Endothelial cell of umbilical vein (primary cell): ENCODE measurements at regions not wholly inside any gene's neighbourhood (a gene's known extent, or its start where the extent isn't known, plus 50 kb on each side); places are given as distances from the start of the nearest gene placed in this dataset.

Experiments
- BruUV-seq: library from RNA; stranded (reverse); fragments of 400-500 nt; replicated peaks from 2 replicates; lab custom pipeline; 2021; lab: Mats Ljungman, UMichigan
- CTCF ChIA-PET: fragments of 300-600, 350-600 bp; sonication (Branson Sonifier 250); formaldehyde crosslinking; loops from one replicate; lab custom pipeline; 2021; ENCODE audit warnings: antibody characterized with exemption, inconsistent platforms; lab: Charles Lee
- POLR2A ChIA-PET: fragments of 300-600, 350-600 bp; sonication (Branson Sonifier 250); formaldehyde crosslinking; loops from one replicate; lab custom pipeline; 2021; ENCODE audit warnings: antibody characterized with exemption, inconsistent platforms; lab: Charles Lee
- DNase-seq: peaks from one replicate; pipeline ENCODE4 v3.0.0-alpha.2; 2011; ENCODE audit warnings: low read depth, low spot score
- FAIRE-seq: peaks from 2 replicates; lab custom pipeline; 2011; peaks lifted over from hg19 to GRCh38; lab: Jason Lieb, UNC
- H2AFZ ChIP-seq: 2 replicates; pipeline ENCODE4 v1.6.0; 2012; ENCODE audit warnings: low read depth, low read length, control low read depth, inconsistent platforms
- H3K27ac ChIP-seq: 2 replicates; pipeline ENCODE4 v1.5.1; 2011; ENCODE audit warnings: low read depth, mild to moderate bottlenecking, control low read depth, low read length, moderate library complexity; ENCODE audit not compliant: insufficient read depth
- H3K27me3 ChIP-seq, 2 experiments: 2 replicates each; pipeline versions ENCODE4 v1.6.0 to v1.6.1; 2011; ENCODE audit warnings: low read length in 2 of 2, mixed read lengths in 1 of 2; ENCODE audit not compliant: control insufficient read depth in 2 of 2, insufficient read depth in 2 of 2
- H3K36me3 ChIP-seq, 2 experiments: 2 replicates in 1 of 2; 3 replicates in 1 of 2; pipeline ENCODE4 v1.5.1; 2011; ENCODE audit warnings: low read length in 2 of 2, mild to moderate bottlenecking in 1 of 2, moderate library complexity in 1 of 2; ENCODE audit not compliant: control insufficient read depth in 2 of 2, insufficient read depth in 2 of 2; ENCODE audit errors: extremely low read depth in 1 of 2
- H3K4me1 ChIP-seq: 3 replicates; pipeline ENCODE4 v1.5.1; 2011; ENCODE audit warnings: mild to moderate bottlenecking, low read length; ENCODE audit not compliant: control insufficient read depth, insufficient read depth; ENCODE audit errors: extremely low read depth
- H3K4me2 ChIP-seq: 2 replicates; pipeline ENCODE4 v1.6.1; 2011; ENCODE audit warnings: low read length, control low read depth, mixed read lengths; ENCODE audit not compliant: insufficient read depth
- H3K4me3 ChIP-seq, 3 experiments: fragments of 200-600 bp in 1 of 3; sonication (generic), shearing (Covaris generic) in 1 of 3; replicated peaks in 1 of 3; 2 replicates each; pipeline ENCODE4 v1.5.1; 2011 to 2016; ENCODE audit warnings: control low read depth in 3 of 3, low read length in 3 of 3, mild to moderate bottlenecking in 2 of 3, inconsistent platforms in 1 of 3, low read depth in 1 of 3, moderate library complexity in 1 of 3; ENCODE audit not compliant: insufficient read depth in 1 of 3
- H3K79me2 ChIP-seq: 2 replicates; pipeline ENCODE4 v1.6.0; 2012; ENCODE audit warnings: low read length, inconsistent platforms; ENCODE audit not compliant: control insufficient read depth, insufficient read depth
- H3K9ac ChIP-seq: replicated peaks from 2 replicates; pipeline ENCODE3; 2011; ENCODE audit warnings: low read length, control low read depth; ENCODE audit not compliant: insufficient read depth; ENCODE audit errors: extremely low read depth
- H3K9me1 ChIP-seq: replicated peaks from 3 replicates; pipeline ENCODE4 v1.6.0; 2011; ENCODE audit warnings: mild to moderate bottlenecking, low read length; ENCODE audit not compliant: control insufficient read depth, insufficient read depth; ENCODE audit errors: extremely low read depth
- H3K9me3 ChIP-seq: replicated peaks from 2 replicates; pipeline ENCODE4 v1.5.1; 2012; ENCODE audit warnings: low read length, inconsistent platforms; ENCODE audit not compliant: control insufficient read depth, insufficient read depth
- H4K20me1 ChIP-seq: replicated peaks from 2 replicates; pipeline ENCODE3; 2011; ENCODE audit warnings: mild to moderate bottlenecking, low read length; ENCODE audit not compliant: control insufficient read depth, insufficient read depth; ENCODE audit errors: extremely low read depth
- CTCF ChIP-seq, 2 donors: IDR thresholded peaks; 1 replicate in 1 of 2; 2 replicates in 1 of 2; pipeline ENCODE4 v1.5.1; 2011; ENCODE audit warnings: low read length in 2 of 2, mild to moderate bottlenecking in 2 of 2, moderate library complexity in 2 of 2, control low read depth in 1 of 2, inconsistent platforms in 1 of 2, low read depth in 1 of 2; ENCODE audit not compliant: insufficient read depth in 1 of 2; ENCODE audit errors: extremely low read depth in 1 of 2
- EZH2 ChIP-seq: IDR thresholded peaks from 2 replicates; pipeline ENCODE4 v1.6.1; 2012; ENCODE audit warnings: borderline replicate concordance, low read depth, mild to moderate bottlenecking, moderate library complexity, low read length, inconsistent platforms; ENCODE audit not compliant: severe bottlenecking
- FOS ChIP-seq: IDR thresholded peaks from 2 replicates; pipeline ENCODE4 v1.6.1; 2011; ENCODE audit warnings: mild to moderate bottlenecking, low read length, moderate library complexity, borderline replicate concordance; ENCODE audit not compliant: insufficient read depth
- GATA2 ChIP-seq: IDR thresholded peaks from 2 replicates; pipeline ENCODE4 v1.7.0; 2011; ENCODE audit warnings: low read depth, mild to moderate bottlenecking, moderate library complexity, mixed read lengths, low read length; ENCODE audit not compliant: insufficient read length, insufficient read depth
- JUN ChIP-seq: IDR thresholded peaks from 2 replicates; pipeline ENCODE4 v1.6.1; 2011; ENCODE audit warnings: borderline replicate concordance, low read depth; ENCODE audit not compliant: insufficient read length, insufficient read depth
- MAX ChIP-seq: IDR thresholded peaks from 2 replicates; pipeline ENCODE4 v1.6.1; 2011; ENCODE audit not compliant: insufficient read depth, insufficient read length
- MYC ChIP-seq: IDR thresholded peaks from one replicate; pipeline ENCODE4 v1.6.1; 2011; ENCODE audit warnings: mild to moderate bottlenecking, low read depth, low read length
- POLR2A ChIP-seq: IDR thresholded peaks from 2 replicates; pipeline ENCODE4 v1.6.1; 2012; ENCODE audit warnings: low read depth, mild to moderate bottlenecking, control low read depth, low read length
- POLR2AphosphoS5 ChIP-seq: IDR thresholded peaks from 2 replicates; pipeline ENCODE4 v1.6.1; 2012; ENCODE audit warnings: low read depth, mild to moderate bottlenecking, control low read depth, low read length, moderate library complexity; ENCODE audit not compliant: insufficient read depth
- dilution Hi-C: fragments of 300-500 bp; cut with MboI; formaldehyde crosslinking; loops from one replicate; pipeline ENCODE4 v1.15.0; 2019; ENCODE audit warnings: low sequenced_read_pairs; ENCODE audit not compliant: extremely low pct_ligation_motif_present
- intact Hi-C: fragments of 100-400 bp; cut with micrococcal nuclease; formaldehyde crosslinking; loops from one replicate; pipeline ENCODE4 v1.10.0; 2022

- CTCF ChIA-PET, result no interaction called here
- DNase-seq, result no peak
These were observed 261.3 kb upstream of the ARHGAP20 start for GRCh38 chr11:110973401-110973980.

More at GRCh38 chr11:110973401-110973980, 261.3 kb upstream of the ARHGAP20 start:
- Histone ChIP-seq H3K27ac (no peak overlapping the region), H3K9me3 (no peaks in the 10 kb centered on the region), H3K27me3 (no peaks in the 10 kb centered on the region), H3K36me3 (no peaks in the 10 kb centered on the region), H3K4me1 (no peaks in the 10 kb centered on the region), H3K79me2 (no peaks in the 10 kb centered on the region), H4K20me1 (no peaks in the 10 kb centered on the region), H2AFZ (no peak overlapping the region), H3K4me3 (no peak overlapping the region), H3K9ac (no peak overlapping the region), H3K4me2 (no peak overlapping the region), H3K9me1 (no peaks in the 10 kb centered on the region)
- intact Hi-C loops, result loop anchor here (5.0 kb wide), 1 partner anchor 261 kb away; the partner anchor contains the start of gene ARHGAP20
- TF ChIP-seq MAX (no peak), POLR2A (no peak), FOS (no peak), CTCF (IDR thresholded peaks at IDR 0.05; ENCODE audit: extremely low read depth in 1 of 2, insufficient read depth in 1 of 2, low read depth in 1 of 2, low read length in 2 of 2) (no peak), MYC (no peak), EZH2 (no peak), JUN (no peak), GATA2 (no peak), POLR2AphosphoS5 (no peak)
- POLR2A ChIA-PET, result no interaction called here
- FAIRE-seq, result no peak
- no TSS peak for BruUV-seq
- dilution Hi-C loops, result no loop called here
